SK-N-DZ (cell line): ENCODE measurements at regions not wholly inside any gene's neighbourhood (a gene's known extent, or its start where the extent isn't known, plus 50 kb on each side); places are given as distances from the start of the nearest gene placed in this dataset.

ENCODE experiments used
- DNase-seq: peaks from one replicate; pipeline ENCODE4 v3.0.0-alpha.2; 2015; ENCODE audit warnings: low spot score

- no peak for DNase-seq
Measured at GRCh38 chr4:165610679-165611437, 232.1 kb downstream of the CPE start.

- DNase-seq, result no peak
Measured at GRCh38 chr4:165612936-165613335, 234.1 kb downstream of the CPE start.

GRCh38 chr4:165613581-165613980 is 234.8 kb downstream of the CPE start:
- DNase-seq, result no peak

GRCh38 chr4:165620913-165621312 is 242.1 kb downstream of the CPE start:
- no peak for DNase-seq

- DNase-seq, result no peak
Measured at GRCh38 chr4:165621983-165622382, 243.2 kb downstream of the CPE start.

GRCh38 chr4:165625281-165625680 is 246.5 kb downstream of the CPE start:
- DNase-seq, result no peak

GRCh38 chr4:165626316-165626715 is 246.7 kb upstream of the TLL1 start:
- DNase-seq, result no peak

- no peak for DNase-seq
Measured at GRCh38 chr4:165627128-165627527, 245.9 kb upstream of the TLL1 start.

- no peak for DNase-seq
Measured at GRCh38 chr4:165627548-165627947, 245.5 kb upstream of the TLL1 start.

- no peak for DNase-seq
Measured at GRCh38 chr4:165628572-165628971, 244.5 kb upstream of the TLL1 start.

- no peak for DNase-seq
Measured at GRCh38 chr4:165630671-165631070, 242.4 kb upstream of the TLL1 start.

- no peak for DNase-seq
Measured at GRCh38 chr4:165631208-165631894, 241.7 kb upstream of the TLL1 start.

- peak; percentile 12 for DNase-seq
Measured at GRCh38 chr4:165631912-165632311, 241.1 kb upstream of the TLL1 start.

- DNase-seq, result no peak
Measured at GRCh38 chr4:165634766-165635165, 238.3 kb upstream of the TLL1 start.

GRCh38 chr4:165635381-165635780 is 237.7 kb upstream of the TLL1 start:
- DNase-seq, result no peak

- peak; percentile 30 for DNase-seq
Measured at GRCh38 chr4:165635951-165636350, 237.1 kb upstream of the TLL1 start.

GRCh38 chr4:165651901-165652300 is 221.1 kb upstream of the TLL1 start:
- no peak for DNase-seq

GRCh38 chr4:165654556-165654955 is 218.5 kb upstream of the TLL1 start:
- no peak for DNase-seq

GRCh38 chr4:165656399-165656798 is 216.6 kb upstream of the TLL1 start:
- no peak for DNase-seq

- DNase-seq, result no peak
Measured at GRCh38 chr4:165656829-165657490, 216.1 kb upstream of the TLL1 start.

GRCh38 chr4:165662341-165662740 is 210.7 kb upstream of the TLL1 start:
- DNase-seq, result no peak

GRCh38 chr4:165663411-165663810 is 209.6 kb upstream of the TLL1 start:
- DNase-seq, result no peak

GRCh38 chr4:165666836-165667235 is 206.2 kb upstream of the TLL1 start:
- DNase-seq, result no peak
